GM19463 (cell line): ENCODE measurements at regions not wholly inside any gene's neighbourhood (a gene's known extent, or its start where the extent isn't known, plus 50 kb on each side); places are given as distances from the start of the nearest gene placed in this dataset.
"Not testable (repeated sequence)": the region's sequence is repeated elsewhere in the genome, so short reads cannot be mapped to it uniquely, and the experiment has no call there.

ENCODE experiments used
- ATAC-seq: cut with Tn5 transposase; IDR thresholded peaks from one replicate; pipeline ENCODE4 v1.9.1; 2021; ENCODE audit warnings: mild to moderate bottlenecking, moderate library complexity; ENCODE audit not compliant: unreplicated experiment

DNA sequence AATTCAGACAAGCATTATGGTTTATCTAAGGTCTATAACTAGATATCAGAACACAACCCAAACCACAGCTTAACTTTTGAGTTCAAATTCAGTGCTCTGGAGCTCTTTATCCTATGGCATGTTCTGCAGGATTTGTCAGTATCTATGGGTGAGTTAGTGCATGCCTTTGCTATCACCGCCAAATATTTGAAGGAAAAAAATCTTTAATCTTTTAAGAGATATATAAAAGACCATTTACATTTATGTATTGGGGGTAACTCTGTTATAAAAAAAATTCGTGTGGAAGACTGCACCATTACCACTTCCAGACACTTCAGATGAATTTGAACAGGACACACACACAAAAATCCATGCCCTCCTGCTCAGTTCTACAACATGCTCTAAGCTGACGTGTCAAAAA, 313.5 kb upstream of the CHORDC1 start:
- ATAC-seq: no peak

DNA sequence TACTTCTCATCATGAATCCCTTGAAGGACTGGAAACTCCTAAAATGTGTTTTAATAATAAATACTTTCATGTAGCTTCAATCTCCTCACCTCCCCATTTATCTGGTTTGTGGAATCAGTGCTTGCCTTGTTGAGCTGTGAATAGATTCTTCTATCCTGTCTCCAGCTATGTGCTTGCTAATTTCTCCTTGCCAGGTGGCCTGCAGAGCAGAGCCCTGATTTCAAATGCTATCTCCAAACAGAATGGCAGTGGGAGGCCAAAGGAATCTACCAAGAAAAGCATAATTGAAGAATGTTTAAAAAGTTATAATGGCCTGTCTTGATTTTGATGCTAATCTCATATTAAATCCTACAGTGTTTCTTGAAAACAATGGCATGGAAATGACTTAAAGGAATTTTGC, 309.3 kb upstream of the CHORDC1 start:
- no peak for ATAC-seq

DNA sequence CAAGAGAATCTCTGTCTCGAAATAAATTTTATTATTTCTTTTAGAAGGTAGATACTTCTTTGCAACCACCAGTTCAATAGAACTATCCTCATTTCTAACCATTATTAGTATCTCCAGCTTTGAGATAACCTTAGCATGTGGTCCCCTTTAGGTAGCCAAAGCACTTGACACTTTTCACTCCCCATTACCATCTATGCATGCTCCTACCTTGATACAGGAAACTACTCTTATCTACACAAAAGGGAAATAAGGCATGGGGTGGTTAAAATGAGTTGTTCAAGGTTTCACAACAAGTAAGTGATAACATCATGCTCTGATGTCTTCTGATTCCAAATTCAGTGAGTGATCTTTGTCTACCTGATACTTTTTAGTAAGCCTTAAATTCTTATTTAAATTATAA, 308.2 kb upstream of the CHORDC1 start:
- ATAC-seq: no peak

DNA sequence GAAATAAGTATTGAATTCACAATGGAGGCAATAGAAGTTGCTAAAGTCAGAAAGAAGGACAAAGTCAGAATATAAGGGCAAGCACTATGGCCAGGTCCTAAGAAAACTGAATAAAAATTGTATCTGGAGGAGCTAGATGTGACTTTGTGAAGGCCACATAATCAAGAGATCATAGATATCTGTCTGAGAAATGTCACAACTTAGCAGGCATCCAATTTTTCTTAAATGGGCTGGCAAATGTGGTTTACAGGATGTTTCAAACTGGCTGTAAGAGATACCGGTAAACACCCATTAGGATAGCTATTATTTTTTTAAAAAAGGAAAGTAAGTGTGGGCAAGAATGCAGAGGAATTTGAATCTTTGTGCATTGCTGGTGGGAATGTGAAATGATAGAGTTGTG, 303.1 kb upstream of the CHORDC1 start:
- no peak for ATAC-seq

DNA sequence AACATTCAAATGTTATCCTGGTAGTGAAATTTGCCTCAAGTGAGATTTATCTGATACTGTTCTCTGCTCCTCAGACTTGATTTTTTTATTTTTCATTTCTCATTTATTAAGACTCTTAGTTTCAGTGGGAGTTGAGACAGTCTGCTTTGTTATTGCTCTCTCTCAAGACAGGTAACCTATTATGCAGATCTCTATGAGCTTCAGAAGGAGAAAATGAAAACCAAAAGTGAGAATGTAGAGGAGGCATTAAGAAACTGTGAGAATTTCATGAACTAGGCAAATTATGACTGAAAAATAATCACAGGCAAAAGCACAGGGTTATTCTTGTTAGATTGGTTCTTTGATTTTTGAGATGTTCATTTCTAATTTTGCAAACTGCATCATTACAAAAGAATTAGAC, 290.0 kb upstream of the CHORDC1 start:
- peak; percentile 87 for ATAC-seq

DNA sequence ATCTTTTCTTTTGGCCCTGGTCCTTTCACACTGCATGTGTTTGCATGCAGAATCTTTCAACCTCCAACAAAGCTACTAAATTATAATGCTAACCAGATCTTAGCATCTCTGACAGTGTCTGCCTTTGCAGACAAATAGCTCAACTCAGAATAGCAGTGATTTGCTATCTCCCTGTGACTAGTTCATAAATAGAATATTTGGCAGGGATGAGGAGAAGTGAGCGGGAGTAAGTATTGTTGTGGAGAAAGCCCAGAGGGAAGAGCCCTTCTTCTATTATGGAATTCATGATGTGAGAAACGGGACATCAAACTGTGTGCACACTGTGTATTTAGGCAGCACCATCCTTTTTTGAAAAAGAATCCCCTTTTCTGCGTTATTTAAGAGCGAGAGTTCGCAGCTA, 288.0 kb upstream of the CHORDC1 start:
- no peak for ATAC-seq

DNA sequence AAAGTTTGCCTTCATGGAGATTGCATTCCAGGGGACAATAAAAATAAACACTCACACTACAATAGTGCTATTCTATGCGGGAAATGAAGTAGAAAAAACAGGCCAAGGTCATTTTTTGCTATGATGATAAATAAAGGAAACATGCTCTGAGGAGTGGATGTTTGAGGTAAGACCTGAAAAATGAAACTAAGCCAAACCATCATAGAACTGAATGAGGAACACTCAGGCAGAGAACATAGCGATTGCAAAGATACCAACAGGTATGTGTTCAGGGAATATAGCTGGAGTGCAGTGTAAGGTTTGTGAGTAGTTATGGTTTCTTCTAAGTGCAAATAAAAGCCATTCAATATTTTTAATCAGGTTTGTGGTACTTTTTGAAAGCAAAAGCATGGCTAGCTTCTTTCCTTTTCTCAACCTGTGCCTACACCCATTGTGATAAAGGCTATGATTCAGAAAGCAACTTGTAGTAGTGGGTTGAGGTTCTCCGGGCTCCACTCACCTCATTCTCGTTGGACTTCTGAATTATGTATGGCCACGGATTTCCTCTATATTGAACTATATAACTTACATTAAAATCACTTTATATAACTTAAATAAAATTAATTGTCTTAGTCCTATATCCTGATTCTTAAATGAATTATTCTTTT, 278.2 kb upstream of the CHORDC1 start:
- no peak for ATAC-seq

DNA sequence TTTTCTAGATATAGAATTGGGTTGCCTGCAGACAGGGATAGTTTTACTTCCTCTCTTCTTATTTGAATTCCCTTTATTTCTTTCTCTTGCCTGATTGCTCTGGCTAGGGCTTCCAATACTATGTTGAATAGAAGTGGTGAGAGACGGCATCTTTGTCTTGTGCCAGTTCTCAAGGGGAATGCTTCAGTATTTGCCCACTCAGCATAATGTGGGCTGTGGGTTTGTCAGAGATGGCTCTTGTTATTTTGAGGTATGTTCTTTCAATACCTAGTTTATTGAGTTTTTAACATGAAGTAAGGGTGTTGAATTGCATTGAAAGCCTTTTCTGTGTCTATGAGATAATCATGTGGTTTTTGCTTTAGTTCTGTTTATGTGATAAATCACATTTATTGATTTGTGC, 273.9 kb upstream of the CHORDC1 start:
- no peak for ATAC-seq

DNA sequence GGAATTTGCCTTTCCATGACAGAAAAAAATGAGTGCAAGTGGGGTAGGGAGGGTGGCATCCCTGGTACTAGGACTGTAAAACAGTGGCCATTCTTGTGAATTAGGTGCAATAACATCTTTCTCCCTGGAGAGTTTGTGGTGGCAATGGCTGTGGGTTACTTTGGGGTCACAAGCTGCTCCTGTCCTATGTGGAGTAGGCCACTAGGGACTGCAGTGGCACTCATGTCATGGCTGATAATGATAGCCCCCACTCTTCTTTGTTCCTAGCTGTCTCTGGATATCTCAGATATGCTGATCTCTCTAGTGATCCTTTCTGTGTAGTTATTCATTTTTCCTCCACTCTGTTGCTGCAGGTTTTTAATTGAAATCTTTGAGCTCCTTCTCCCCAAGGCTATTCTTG, 270.5 kb upstream of the CHORDC1 start:
- ATAC-seq: no peak

DNA sequence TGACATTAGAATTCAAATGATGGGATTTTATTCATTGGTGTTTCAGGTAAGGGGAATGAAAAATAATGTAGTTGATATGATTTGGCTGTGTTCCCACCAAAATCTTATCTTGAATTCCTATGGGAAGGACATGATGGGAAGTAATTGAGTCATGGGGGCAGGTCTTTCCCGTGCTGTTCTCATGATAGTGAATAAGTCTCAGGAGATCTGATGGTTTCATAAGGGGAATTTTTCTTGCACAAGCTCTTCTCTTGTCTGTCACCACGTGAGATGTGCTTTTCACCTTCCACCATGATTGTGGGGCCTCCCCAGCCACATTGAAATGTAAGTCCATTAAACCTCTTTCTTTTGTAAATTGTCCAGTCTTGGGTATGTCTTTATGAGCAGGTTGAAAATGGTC, 268.6 kb upstream of the CHORDC1 start:
- no peak for ATAC-seq

DNA sequence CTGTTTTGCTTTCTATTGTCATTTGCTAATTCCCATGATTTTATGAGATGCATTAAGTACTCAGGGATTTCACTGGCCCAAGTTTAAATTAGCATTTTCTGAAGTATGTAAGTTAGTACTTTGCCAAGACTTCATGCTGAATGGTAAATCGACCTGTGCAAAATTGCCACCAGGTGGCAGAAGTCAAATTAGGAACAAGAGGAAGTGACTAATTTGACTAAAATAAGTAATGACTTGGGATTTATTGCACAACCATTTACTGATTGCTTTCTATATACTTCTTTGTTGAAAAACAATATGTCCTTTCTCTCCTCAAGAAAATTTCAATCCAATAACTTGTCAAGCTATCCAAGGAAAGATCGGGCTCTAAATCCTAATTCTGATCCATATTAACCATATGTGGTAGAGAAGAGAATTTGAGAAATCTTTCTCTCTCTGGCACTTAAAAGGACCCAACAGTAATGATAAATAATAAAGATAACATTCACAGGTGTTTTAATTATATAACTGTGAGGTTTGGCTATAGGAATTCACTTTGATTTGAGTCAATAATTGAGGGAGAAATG, 253.7 kb upstream of the CHORDC1 start:
- peak; percentile 48 for ATAC-seq

DNA sequence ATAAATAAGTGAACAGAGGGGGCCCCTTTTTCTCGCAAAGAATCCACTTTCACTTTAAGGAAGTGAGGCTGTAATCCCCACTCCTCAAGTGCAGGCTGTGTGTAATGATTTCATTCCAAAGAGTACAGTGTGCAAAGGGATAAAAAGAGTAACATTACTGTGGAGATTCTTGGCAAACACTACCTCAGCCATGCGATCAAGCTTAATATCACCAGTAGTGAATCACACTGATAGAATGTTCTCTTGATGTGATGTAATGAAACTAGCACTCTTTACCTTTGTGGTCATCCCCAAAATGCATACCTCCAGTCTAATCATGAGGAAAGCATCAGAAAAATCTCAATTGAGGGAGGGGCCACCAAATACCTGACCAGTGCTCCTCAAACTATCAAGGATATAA, 246.1 kb upstream of the CHORDC1 start:
- no peak for ATAC-seq

DNA sequence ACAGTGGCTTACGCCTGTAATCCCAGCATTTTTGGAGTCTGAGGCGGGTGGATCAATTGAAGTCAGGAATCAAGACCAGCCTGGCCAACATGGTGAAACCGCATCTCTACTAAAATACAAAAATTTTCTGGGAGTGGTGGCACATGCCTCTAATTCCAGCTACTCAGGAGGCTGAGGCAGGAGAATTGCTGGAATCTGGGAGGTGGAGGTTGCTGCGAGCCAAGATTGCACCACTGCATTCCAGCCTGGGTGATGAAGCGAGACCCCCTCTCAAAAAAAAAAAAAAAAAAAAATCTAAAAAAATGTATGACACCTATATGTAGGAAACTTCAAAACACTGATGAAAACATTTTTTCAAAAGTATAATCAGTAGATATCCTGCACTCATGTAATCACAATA, 242.7 kb upstream of the CHORDC1 start:
- no peak for ATAC-seq

DNA sequence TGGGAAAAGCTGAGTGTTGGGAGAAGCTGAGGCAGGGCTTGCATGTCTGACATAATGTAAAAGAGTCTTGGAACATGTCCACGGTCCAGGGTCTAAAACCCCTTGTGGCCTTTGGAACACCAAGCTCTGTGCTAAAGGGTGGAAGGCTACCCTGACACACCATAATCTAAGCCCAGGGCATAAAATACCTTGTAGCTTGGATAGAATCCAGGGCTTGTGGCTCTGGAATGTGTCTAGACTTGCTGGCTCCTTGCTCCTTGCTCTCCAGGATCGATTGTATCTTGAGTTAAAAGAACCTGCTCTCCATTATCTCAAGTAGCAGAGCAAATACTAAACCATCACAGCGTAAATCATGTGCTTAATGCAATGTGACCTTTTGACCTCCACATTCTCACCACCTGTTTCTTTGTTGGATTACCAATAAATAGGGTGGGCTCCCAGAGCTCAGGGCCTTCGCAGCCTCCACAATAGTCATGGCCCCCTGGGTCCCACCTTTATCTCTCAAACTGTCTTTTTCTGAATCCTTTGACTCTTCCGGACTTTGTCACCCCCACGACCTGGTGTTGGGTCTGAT, 232.6 kb upstream of the CHORDC1 start:
- ATAC-seq: not testable (repeated sequence)

DNA sequence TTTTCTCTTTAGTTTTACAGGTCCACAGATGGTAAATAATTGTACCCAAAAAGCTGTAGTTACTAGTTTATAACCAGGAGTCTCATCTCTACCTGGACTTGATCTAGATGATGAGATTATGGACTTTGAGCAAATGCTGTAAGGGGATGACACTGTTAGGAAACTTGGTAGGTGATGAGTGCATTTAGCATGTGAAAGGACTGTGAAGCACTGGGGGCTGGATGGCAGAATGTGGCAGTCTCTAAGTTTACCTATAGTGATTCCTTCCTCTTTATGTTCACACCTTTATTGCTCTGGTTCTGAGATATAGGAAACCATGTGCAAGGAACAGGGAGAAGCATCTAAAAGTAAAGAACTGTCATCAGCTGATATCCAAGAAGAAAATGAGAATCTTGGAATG, 230.7 kb upstream of the CHORDC1 start:
- no peak for ATAC-seq

DNA sequence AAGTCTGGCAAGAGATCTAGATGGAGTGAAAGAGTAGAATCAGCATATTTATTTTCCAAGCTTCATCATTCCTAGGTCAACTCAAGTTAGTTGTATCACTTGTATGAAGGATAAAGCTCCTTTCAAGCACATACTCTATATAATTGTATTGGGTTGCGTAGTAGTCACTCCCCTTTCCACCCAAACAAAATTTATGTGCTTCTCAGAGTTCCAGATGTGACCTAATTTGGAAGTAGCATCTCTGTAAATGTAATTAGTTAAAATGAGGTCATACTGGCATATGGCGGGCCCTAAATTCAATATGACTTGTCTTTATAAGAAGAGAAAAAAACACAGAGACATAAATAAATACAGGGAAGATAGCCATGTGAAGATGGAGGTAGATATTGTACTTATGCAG, 226.8 kb upstream of the CHORDC1 start:
- ATAC-seq: no peak

DNA sequence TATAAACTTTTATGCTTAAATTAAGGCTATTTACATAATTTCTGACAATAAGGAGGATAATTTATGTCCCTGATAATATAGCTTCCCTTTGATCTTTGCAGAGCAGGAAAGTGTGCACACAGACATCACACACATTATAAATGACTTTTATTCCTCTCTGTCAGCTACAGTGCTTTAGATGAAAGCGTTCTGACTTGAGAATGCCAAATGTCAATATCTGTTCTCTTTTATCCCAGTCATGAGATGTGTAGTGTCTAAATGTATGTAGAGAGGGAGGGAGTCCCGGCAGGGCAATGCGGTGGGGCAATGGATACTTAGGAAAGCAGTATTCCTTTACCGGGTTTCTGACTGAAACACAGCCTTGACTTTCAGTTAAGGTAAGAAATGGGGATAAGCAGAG, 225.4 kb upstream of the CHORDC1 start:
- no peak for ATAC-seq

DNA sequence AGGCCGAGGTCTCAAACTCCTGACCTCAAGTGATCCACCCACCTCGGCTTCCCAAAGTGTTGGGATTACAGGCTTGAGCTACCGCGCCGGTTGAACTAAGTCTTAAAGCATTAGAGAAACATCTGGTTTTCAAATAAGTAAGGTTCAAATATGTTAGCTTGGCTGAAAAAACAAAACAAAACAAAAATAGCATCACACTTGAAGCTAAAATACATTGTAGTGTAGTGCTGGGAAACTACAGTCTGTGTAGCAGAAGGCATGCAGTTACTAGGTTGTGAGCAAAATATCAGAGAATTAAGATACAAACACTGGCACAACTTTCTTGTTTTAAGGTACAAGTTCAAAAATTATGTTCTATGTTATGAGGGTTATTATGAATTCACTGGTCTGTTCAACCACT, 224.8 kb upstream of the CHORDC1 start:
- no peak for ATAC-seq

DNA sequence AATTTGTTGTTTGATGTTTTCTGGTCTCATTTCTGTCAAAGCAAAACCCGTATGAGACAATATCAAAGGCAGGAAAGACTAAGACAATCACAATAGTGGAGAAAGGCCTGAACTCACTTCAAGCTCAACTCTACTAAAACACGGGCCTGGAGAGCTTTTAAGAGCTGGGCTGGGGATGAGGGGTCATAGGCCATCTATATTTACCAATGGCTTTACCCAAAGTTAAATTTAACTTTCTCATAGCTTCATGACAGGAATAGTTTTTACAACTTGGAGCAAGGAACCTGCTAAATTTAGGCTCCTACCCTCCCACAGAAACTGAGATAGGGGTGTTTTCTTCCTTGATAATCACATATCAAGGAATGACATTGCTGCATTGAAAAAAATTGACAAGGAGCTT, 223.4 kb upstream of the CHORDC1 start:
- ATAC-seq: no peak

DNA sequence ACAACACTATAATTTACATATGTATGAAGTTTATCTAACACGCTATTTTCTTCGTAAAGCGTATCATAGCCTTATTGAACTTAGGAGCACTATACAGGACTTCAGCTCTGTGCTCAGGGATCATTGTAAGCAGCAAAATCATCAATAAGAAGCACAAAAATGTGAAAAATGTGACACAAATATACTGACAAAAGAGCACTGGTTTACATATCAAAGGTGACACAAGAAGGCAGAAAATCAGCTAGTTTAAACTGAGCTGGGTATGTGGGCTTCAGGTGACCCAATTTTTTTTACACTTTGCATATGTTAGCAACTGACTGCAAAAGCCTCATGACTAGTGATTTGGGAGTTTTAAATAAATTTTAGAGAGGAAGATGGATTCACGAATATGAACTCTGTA, 215.2 kb upstream of the CHORDC1 start:
- no peak for ATAC-seq

DNA sequence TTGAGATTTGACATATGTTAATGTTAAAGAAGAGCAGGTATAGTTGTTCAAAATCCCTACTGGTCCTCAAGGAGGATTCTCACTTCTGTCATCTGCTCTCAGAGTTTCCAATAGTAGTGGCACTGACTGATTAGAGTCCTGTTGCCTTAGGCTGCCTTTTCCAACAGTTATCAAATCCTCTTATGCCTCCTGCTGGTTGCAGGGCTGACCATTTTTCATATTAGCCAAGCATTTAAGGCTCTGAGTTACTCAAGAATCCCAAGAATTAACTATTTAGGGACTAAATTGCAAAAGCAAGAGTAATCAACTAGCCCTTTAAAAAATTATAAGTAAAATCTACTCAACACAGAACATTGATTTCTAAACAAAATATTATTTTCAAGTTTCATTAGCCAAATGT, 212.0 kb upstream of the CHORDC1 start:
- no peak for ATAC-seq

DNA sequence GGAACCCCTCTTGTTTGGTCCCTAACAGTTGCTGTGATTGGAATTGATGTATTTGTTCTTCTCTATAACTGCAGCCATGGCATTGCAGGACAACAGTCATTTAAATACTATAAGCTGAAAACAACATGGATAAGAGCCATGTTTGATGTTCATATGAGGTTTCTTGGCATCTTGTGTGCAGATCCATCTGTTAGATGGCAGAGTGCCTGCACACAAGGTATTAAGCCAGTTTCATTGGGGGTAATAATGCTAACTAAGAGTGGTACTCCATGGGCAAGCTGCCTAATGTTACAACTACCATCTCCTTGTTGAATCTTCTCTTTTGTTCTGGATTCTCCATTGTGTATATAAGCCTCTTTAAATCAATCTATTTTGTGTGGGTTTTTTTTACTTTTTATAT, 206.0 kb upstream of the CHORDC1 start:
- ATAC-seq: no peak

DNA sequence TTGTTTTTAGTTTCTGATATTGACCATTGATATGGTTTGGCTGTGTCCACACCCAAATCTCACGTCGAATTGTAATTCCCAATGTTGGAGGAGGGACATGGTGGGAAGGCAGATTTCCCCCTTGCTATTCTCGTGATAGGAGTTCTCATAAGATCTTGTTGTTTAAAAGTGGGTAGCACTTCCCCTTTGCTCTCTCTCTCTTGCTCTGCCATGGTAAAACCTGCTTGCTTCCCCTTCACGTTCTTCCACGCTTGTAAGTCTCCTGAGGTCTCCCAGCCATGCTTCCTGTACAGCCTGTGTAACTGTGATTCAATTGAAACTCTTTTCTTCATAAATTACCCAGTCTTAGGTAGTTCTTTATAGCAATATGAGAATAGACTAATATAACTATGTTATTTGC, 203.6 kb upstream of the CHORDC1 start:
- no peak for ATAC-seq
